ENCODE measurements at regions not wholly inside any gene's neighbourhood (a gene's known extent, or its start where the extent isn't known, plus 50 kb on each side); places are given as distances from the start of the nearest gene placed in this dataset.

- H3K27ac Mint-ChIP-seq, result peak overlapping the region; percentile 43 to 70 (median 57)
- H3K4me3 Mint-ChIP-seq, result no peak overlapping the region
- peaks cover 29% of the 10 kb centered on the region for H3K27me3 Mint-ChIP-seq (ENCODE audit: low read depth)
- no peaks in the 10 kb centered on the region for H3K36me3 Mint-ChIP-seq (ENCODE audit: low read depth)
- peaks cover 6% of the 10 kb centered on the region for H3K9me3 Mint-ChIP-seq
- H3K4me1 Mint-ChIP-seq, result peaks cover 48% of the 10 kb centered on the region
- no peak for TF ChIP-seq CTCF (IDR thresholded peaks at IDR 0.05; ENCODE audit: unreplicated experiment in 3 of 3)
Measured at GRCh38 chr2:136238286-136239078, 120.5 kb upstream of the CXCR4 start.

- peaks cover 12% of the 10 kb centered on the region for H3K27me3 Mint-ChIP-seq (ENCODE audit: low read depth)
Measured at GRCh38 chr2:136236019-136236418, 118.1 kb upstream of the CXCR4 start.

GRCh38 chr2:136235546-136235945 lies 117.6 kb upstream of the CXCR4 start:
- peaks cover 8% of the 10 kb centered on the region for H3K27me3 Mint-ChIP-seq (ENCODE audit: low read depth)
- H3K36me3 Mint-ChIP-seq (ENCODE audit: low read depth), result no peaks in the 10 kb centered on the region
- no peak overlapping the region for H3K4me3 Mint-ChIP-seq
- peaks cover 64% of the 10 kb centered on the region for H3K4me1 Mint-ChIP-seq
- H3K27ac Mint-ChIP-seq, result peak overlapping the region in 2 of 3 experiments; percentile 43 to 70
- H3K9me3 Mint-ChIP-seq, result peaks cover 6% of the 10 kb centered on the region
- no peak for TF ChIP-seq CTCF (IDR thresholded peaks at IDR 0.05; ENCODE audit: unreplicated experiment in 3 of 3)

More at GRCh38 chr2:136236019-136236418, 118.1 kb upstream of the CXCR4 start:
- Mint-ChIP-seq H3K27ac (peak overlapping the region in 1 of 3 experiments; percentile 70), H3K4me1 (peaks cover 59% of the 10 kb centered on the region), H3K36me3 (ENCODE audit: low read depth) (no peaks in the 10 kb centered on the region), H3K9me3 (peaks cover 6% of the 10 kb centered on the region), H3K4me3 (no peak overlapping the region)
- no peak for TF ChIP-seq CTCF (IDR thresholded peaks at IDR 0.05; ENCODE audit: unreplicated experiment in 3 of 3)

- Mint-ChIP-seq H3K27me3 (ENCODE audit: low read depth) (peaks cover 6% of the 10 kb centered on the region), H3K4me3 (no peak overlapping the region), H3K4me1 (peaks cover 65% of the 10 kb centered on the region), H3K36me3 (ENCODE audit: low read depth) (no peaks in the 10 kb centered on the region), H3K9me3 (peaks cover 9% of the 10 kb centered on the region), H3K27ac (peak overlapping the region in 2 of 3 experiments; percentile 2 to 70)
- TF ChIP-seq CTCF (IDR thresholded peaks at IDR 0.05; ENCODE audit: unreplicated experiment in 3 of 3), result no peak
Measured at GRCh38 chr2:136234261-136234660, 116.3 kb upstream of the CXCR4 start.

GRCh38 chr2:136233298-136233697 lies 115.3 kb upstream of the CXCR4 start:
- no peak overlapping the region for H3K4me3 Mint-ChIP-seq
- peaks cover 58% of the 10 kb centered on the region for H3K4me1 Mint-ChIP-seq
- H3K27me3 Mint-ChIP-seq (ENCODE audit: low read depth), result peaks cover 6% of the 10 kb centered on the region
- peaks cover 11% of the 10 kb centered on the region for H3K9me3 Mint-ChIP-seq
- H3K27ac Mint-ChIP-seq, result no peak overlapping the region
- no peaks in the 10 kb centered on the region for H3K36me3 Mint-ChIP-seq (ENCODE audit: low read depth)
- no peak for TF ChIP-seq CTCF (IDR thresholded peaks at IDR 0.05; ENCODE audit: unreplicated experiment in 3 of 3)

Measured in nephron (organoid).